ENCODE measurements at regions not wholly inside any gene's neighbourhood (a gene's known extent, or its start where the extent isn't known, plus 50 kb on each side); places are given as distances from the start of the nearest gene placed in this dataset.
"Not testable (repeated sequence)": the region's sequence is repeated elsewhere in the genome, so short reads cannot be mapped to it uniquely, and the experiment has no call there.

DNA sequence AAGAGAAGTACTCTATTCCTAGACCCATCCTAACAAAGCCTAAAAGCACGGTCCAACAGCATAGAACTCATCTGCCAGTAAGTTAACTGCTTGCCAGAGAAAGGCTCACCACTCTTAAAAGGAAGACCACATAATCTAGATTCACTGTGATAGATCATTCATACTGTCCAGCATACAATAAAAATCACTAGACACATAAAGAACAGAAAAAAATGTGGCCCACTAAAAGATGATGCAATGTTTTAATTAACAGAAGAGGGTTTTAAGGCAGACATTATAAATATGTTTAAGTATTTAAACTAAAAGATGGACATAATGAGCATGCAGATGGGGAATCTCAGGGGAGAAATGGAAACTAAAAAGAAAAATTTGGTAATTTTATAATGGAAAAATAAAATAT lies 157.5 kb upstream of the CDH4 start:
- H3K4me3 ChIP-seq (ENCODE audit: low read depth, low read length) = no peak overlapping the region
- no peak for DNase-seq (ENCODE audit: low read depth)
- TF ChIP-seq, protein P1, sequence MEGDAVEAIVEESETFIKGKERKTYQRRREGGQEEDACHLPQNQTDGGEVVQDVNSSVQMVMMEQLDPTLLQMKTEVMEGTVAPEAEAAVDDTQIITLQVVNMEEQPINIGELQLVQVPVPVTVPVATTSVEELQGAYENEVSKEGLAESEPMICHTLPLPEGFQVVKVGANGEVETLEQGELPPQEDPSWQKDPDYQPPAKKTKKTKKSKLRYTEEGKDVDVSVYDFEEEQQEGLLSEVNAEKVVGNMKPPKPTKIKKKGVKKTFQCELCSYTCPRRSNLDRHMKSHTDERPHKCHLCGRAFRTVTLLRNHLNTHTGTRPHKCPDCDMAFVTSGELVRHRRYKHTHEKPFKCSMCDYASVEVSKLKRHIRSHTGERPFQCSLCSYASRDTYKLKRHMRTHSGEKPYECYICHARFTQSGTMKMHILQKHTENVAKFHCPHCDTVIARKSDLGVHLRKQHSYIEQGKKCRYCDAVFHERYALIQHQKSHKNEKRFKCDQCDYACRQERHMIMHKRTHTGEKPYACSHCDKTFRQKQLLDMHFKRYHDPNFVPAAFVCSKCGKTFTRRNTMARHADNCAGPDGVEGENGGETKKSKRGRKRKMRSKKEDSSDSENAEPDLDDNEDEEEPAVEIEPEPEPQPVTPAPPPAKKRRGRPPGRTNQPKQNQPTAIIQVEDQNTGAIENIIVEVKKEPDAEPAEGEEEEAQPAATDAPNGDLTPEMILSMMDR (conservative IDR thresholded peaks at IDR 0.05; ENCODE audit: low read depth, low read length) = no peak

DNA sequence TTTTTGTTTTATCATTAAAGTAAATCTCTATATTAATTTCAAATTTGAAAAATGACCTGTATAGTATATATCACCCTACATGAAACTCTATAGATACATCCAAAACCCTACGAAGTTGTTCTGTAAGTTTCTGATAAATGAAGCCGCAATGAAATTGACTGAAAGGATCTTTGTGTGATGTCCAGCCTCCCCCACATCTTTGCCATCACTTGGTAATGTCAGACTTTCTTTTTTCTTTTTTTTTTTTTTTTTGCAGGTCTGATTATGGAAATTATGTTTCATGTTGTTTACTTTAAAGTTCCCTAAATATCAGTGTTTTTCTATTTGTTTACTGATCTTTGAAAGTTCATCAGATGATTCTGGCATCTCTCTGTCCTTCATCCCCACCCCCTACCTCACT lies 155.6 kb upstream of the CDH4 start:
- DNase-seq (ENCODE audit: low read depth) = no peak
- no peak overlapping the region for H3K4me3 ChIP-seq (ENCODE audit: low read depth, low read length)
- TF ChIP-seq, protein P1 (conservative IDR thresholded peaks at IDR 0.05; ENCODE audit: low read depth, low read length) = no peak

DNA sequence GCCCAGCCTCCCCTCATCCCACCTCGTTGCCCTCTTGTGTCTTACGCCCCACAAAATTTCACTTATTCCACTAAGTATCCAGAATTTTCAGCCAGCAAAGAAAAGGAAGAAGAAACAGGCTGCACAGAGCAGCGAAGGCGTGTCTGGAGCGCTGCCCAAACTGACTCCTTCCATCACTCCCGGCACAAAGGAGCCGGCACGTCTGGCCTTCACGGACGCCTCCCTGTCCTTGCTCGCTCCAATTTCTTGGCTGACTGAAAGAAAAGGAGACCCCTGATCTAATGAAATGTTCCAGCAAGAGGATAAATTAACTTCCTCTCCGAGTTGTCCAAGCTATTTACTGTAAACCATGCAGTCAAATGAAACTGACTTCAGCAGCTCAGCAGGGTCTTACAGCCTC lies 152.3 kb upstream of the CDH4 start:
- TF ChIP-seq, protein P1 (conservative IDR thresholded peaks at IDR 0.05; ENCODE audit: low read depth, low read length) = no peak
- H3K4me3 ChIP-seq (ENCODE audit: low read depth, low read length) = no peak overlapping the region
- DNase-seq (ENCODE audit: low read depth) = no peak

DNA sequence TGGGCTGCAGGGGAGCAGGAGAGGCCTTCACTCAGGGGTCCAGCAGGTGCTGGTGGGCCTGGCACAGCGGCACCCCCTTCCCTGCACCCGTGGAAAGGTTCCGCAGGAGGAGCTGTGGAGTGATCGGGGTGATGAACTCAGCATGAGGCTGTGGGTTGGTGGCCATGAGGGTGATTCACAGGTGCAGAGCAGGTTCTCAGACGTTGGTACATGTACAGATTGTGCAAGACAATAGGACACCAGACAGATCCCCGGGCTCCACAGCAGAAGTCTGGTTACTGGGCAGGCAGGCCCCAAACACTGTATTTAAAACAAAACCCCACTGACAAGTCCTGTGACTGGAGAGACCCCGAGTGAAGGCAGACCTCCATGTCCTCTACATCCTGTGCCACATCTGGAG lies 151.6 kb upstream of the CDH4 start:
- no peak for DNase-seq (ENCODE audit: low read depth)
- no peak overlapping the region for H3K4me3 ChIP-seq (ENCODE audit: low read depth, low read length)
- TF ChIP-seq, protein P1 (conservative IDR thresholded peaks at IDR 0.05; ENCODE audit: low read depth, low read length) = no peak

DNA sequence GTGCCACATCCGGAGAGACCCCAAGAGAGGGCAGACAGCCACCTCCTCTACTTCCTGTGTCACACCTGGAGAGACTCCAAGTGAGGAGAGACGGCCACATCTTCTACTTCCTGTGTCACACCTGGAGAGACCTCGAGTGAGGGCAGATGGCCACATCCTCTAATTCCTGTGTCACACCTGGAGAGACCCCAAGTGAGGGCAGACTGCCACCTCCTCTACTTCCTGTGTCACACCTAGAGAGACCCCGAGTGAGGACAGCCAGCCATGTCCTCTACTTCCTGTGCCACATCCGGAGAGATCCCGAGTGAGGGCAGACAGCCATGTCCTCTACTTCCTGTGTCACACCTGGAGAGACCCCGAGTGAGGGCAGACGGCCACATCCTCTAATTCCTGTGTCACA lies 150.7 kb upstream of the CDH4 start:
- not testable (repeated sequence) for H3K4me3 ChIP-seq (ENCODE audit: low read depth, low read length); DNase-seq (ENCODE audit: low read depth)

DNA sequence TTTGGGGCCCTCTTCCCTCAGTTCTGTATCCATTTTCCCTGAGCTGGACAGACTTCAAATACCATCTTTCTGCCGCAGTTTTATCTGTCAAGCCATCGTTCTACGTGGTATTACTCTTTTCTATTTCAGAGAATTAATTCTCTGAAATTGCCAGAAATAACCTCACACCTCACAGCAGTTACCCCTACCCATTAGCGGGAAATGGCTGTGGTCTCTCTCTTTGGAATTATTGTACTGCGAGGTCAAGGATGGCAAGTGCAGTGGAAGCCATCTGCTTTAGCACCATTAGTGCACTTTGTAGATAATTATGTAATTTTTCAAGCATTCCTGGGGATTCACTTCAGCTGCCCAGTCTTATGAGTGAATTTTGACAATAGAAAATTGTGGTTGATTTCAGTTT lies 147.8 kb upstream of the CDH4 start:
- no peak for DNase-seq (ENCODE audit: low read depth)
- H3K4me3 ChIP-seq (ENCODE audit: low read depth, low read length) = no peak overlapping the region
- TF ChIP-seq, protein P1 (conservative IDR thresholded peaks at IDR 0.05; ENCODE audit: low read depth, low read length) = no peak

DNA sequence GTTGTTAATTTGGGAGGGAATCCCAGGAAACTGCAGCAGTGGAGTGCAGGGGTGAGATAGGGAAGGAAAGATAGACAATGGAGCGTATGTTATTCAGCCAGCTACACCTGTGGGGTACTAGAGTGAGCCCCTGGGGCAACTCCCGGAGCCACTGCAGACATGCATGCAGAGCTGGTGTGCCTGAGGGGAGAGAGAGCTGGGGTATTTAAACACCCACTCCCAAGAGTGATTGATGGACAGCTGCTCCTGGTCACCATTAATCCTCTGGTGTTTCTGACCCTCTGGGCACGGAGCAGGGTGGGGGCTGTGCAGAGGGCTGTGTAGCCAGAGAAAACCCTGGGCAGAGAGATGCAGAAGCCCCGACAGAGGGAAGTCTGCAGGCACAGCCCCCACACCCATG lies 146.7 kb upstream of the CDH4 start:
- TF ChIP-seq, protein P1 (conservative IDR thresholded peaks at IDR 0.05; ENCODE audit: low read depth, low read length) = no peak
- no peak overlapping the region for H3K4me3 ChIP-seq (ENCODE audit: low read depth, low read length)
- no peak for DNase-seq (ENCODE audit: low read depth)

DNA sequence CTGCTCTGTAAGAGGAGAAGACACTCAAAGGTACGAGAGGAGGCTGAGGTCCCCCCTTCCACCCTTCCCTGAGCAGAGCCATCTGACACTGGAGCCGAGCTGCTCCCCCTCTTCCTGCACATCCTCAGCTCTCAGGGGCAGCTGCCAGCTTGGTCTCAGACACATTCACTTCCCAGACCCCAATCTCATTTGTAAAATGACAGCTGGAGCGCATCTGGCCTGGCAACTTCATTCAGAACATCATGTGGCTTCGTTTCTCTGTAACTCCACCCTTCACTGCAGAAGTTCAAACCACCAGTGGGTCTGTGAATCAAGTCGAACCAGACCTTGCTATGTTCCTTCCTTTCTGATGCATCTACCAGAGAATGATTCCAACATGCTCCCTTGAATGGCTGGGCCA lies 145.6 kb upstream of the CDH4 start:
- no peak for DNase-seq (ENCODE audit: low read depth)
- no peak overlapping the region for H3K4me3 ChIP-seq (ENCODE audit: low read depth, low read length)
- TF ChIP-seq, protein P1 (conservative IDR thresholded peaks at IDR 0.05; ENCODE audit: low read depth, low read length) = no peak

Data from choroid plexus epithelial cell (primary cell).